Hindlimb muscle (tissue), 1 donor: ENCODE measurements at regions not wholly inside any gene's neighbourhood (a gene's known extent, or its start where the extent isn't known, plus 50 kb on each side); places are given as distances from the start of the nearest gene placed in this dataset.
"Not testable (repeated sequence)": the region's sequence is repeated elsewhere in the genome, so short reads cannot be mapped to it uniquely, and the experiment has no call there.

Experiments
- DNase-seq: peaks from one replicate; pipeline ENCODE4 v3.0.0-alpha.2; 2013

GRCh38 chr20:64327223-64327549 is 71.6 kb downstream of the PCMTD2 start:
- not testable (repeated sequence) for DNase-seq

- DNase-seq: peak; percentile 14
Measured at GRCh38 chr20:64327550-64328317, 72.2 kb downstream of the PCMTD2 start.

- DNase-seq: not testable (repeated sequence)
Measured at GRCh38 chr20:64328595-64329250, 73.2 kb downstream of the PCMTD2 start.

DNA sequence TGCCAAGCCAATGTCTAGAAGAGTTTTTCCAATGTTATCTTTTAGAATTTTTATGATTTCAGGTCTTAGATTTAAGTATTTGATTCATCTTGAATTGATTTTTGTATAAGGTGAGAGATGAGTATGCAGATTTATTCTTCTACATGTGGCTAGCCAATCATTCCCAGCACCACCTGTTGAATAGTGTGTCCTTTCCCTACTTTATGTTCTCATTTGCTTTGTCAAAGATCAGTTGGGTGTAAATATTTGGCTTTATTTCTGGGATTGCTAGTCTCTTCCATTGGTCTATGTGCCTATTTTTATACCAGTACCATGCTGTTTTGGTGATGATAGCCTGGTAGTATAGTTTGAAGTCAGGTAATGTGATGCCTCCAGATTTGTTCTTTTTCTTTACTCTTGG is 77.1 kb downstream of the PCMTD2 start:
- not testable (repeated sequence) for DNase-seq
